Stimulated activated CD8-positive, alpha-beta memory T cell treated with anti-CD3 and anti-CD28 coated beads, Interleukin-15, amount 100 ng/mL, for 24 hours (primary cell): ENCODE measurements at regions not wholly inside any gene's neighbourhood (a gene's known extent, or its start where the extent isn't known, plus 50 kb on each side); places are given as distances from the start of the nearest gene placed in this dataset.

Source experiments
- DNase-seq: peaks from one replicate; pipeline ENCODE4 v3.0.0-alpha.2; 2020; ENCODE audit warnings: low read depth

GRCh38 chr2:6626401-6627012 lies 239.2 kb downstream of the CMPK2 start:
- no peak for DNase-seq

- DNase-seq, result no peak
Observed at GRCh38 chr2:6627316-6627715, 238.4 kb downstream of the CMPK2 start.

GRCh38 chr2:6630209-6630608 lies 235.5 kb downstream of the CMPK2 start:
- DNase-seq, result no peak

GRCh38 chr2:6635296-6635695 lies 230.4 kb downstream of the CMPK2 start:
- DNase-seq, result no peak

GRCh38 chr2:6637330-6637729 lies 228.4 kb downstream of the CMPK2 start:
- no peak for DNase-seq

GRCh38 chr2:6639929-6640620 lies 225.6 kb downstream of the CMPK2 start:
- no peak for DNase-seq

- no peak for DNase-seq
Observed at GRCh38 chr2:6640621-6641015, 225.1 kb downstream of the CMPK2 start.

GRCh38 chr2:6641956-6642355 lies 223.8 kb downstream of the CMPK2 start:
- no peak for DNase-seq

- no peak for DNase-seq
Observed at GRCh38 chr2:6644261-6644660, 221.4 kb downstream of the CMPK2 start.

GRCh38 chr2:6645004-6645403 lies 220.7 kb downstream of the CMPK2 start:
- no peak for DNase-seq

GRCh38 chr2:6645672-6646071 lies 220.0 kb downstream of the CMPK2 start:
- DNase-seq, result no peak

- no peak for DNase-seq
Observed at GRCh38 chr2:6647046-6647445, 218.7 kb downstream of the CMPK2 start.

GRCh38 chr2:6648596-6649247 lies 217.0 kb downstream of the CMPK2 start:
- DNase-seq, result no peak

GRCh38 chr2:6650311-6650710 lies 215.4 kb downstream of the CMPK2 start:
- DNase-seq, result no peak

- DNase-seq, result no peak
Observed at GRCh38 chr2:6652251-6652650, 213.5 kb downstream of the CMPK2 start.

- DNase-seq, result no peak
Observed at GRCh38 chr2:6653281-6653750, 212.4 kb downstream of the CMPK2 start.

- no peak for DNase-seq
Observed at GRCh38 chr2:6654279-6654678, 211.4 kb downstream of the CMPK2 start.

- no peak for DNase-seq
Observed at GRCh38 chr2:6656633-6657032, 209.1 kb downstream of the CMPK2 start.

- no peak for DNase-seq
Observed at GRCh38 chr2:6657136-6657535, 208.6 kb downstream of the CMPK2 start.

- DNase-seq, result no peak
Observed at GRCh38 chr2:6657855-6658254, 207.9 kb downstream of the CMPK2 start.

GRCh38 chr2:6664332-6665061 lies 201.2 kb downstream of the CMPK2 start:
- DNase-seq, result no peak
